Medulla oblongata (tissue), 1 donor: ENCODE measurements at regions not wholly inside any gene's neighbourhood (a gene's known extent, or its start where the extent isn't known, plus 50 kb on each side); places are given as distances from the start of the nearest gene placed in this dataset.

Experiments used
- DNase-seq: peaks from one replicate; pipeline ENCODE4 v3.0.0-alpha.2; 2015; ENCODE audit errors: extremely low spot score

DNA sequence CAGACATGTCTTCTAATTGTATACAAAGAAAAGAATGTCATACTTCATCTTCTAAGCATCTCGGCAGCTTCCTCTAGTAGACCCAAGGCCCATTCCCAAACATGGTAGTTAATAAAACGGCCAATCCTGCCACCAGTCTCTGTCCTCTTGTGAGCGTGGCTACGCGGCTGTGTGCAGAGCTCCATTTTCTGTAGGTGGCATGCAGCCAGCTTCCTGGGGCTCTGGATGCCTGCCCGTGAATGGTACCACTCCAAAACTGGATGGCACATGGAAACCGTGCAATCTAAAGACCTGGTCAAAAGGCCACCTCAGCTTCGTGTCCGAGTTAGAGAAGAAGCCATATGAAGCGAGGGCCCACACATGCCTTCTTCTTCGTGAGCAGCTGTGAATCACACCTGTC is 110.7 kb downstream of the SIPA1L2 start:
- peak; percentile 20 for DNase-seq

DNA sequence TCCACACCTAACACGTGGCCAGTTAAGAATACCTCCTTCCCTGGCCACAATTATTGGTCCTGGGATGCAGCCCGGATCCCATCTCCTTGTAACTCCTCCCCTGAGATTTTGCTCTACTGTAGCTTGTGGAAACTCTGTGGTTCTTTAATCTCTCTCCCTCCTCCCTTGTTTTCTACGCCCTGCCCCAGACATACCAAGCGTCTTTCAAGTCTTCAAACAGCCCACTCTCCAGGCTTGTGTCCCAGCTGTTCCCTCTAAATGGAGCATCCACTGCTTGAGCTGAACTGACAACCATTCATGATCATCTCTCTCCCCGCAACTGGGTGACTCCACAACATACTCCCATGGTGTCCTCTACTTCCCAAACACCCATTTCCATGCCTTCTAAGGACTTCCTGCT is 111.6 kb downstream of the SIPA1L2 start:
- DNase-seq, result no peak

DNA sequence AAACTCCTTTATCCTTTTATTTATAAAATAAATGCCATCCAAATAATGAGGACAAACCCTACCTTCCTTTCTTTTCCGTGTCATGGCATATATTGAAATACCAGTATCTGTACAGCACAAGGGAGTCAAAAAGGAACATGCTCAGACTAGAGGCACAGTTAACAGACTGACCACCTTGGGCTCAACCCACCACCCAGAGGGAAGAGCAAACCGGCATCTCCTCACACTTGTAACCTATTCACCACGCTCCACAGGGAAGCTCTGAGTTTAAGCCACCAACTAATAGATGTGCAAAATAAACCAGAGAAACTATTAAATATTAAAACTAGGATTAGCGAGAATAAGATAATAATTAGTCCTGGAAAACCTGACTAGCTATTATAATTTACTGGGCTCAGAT is 112.7 kb downstream of the SIPA1L2 start:
- no peak for DNase-seq

DNA sequence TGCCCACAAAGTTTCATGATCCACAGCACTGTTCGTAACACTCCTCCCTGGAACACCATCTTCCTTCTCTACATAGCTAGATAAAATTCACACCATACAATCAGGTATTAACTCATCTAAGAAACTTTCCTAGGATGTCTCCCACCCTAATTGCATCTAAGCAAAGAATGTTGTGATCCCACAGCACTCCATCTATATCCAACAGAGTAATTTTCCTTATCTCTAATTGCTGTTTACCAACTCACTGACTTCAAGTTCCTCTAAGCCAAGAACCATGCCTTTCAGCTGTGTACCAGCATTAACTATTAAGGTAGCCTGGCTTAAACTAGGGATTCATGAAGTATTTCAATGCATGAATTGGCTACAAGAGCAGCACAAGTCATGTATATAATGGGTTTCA is 114.2 kb downstream of the SIPA1L2 start:
- no peak for DNase-seq

DNA sequence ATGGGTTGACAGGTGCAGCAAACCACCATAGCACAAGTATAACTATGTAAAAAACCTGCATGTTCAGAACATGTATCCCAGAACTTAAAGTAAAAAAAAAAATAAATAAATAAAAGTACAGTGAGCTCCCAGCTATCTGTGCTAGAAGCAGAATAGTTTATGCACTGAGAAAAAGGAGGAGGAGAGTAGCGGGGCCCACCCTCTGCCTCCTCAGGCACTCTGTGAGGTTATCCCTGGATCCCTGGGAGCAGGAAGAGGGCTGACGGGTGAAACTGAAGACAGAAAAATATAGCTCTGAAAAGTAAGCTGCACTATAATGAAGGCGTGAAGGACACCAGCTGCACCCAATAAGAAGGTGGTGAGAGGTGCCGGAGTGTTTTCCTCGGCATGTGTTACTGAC is 117.2 kb downstream of the SIPA1L2 start:
- no peak for DNase-seq

DNA sequence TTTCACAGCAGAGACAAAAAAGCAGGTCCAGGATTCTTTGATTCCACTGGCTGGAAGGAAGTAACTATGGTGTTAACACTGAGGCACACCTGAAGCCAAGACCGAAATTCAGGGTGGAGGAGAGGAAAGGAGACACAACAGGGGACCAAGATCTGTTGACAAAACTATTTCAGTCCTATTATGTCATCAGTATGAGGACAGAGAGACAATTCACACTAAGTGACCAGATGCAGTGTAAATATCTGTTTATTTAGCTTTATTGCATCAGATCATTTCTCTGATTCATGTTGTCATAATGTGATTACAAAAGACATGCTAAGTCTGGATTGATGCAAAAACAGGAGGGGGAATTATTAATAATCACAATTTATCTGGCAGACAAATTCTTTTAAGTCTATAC is 118.8 kb downstream of the SIPA1L2 start:
- DNase-seq, result no peak

DNA sequence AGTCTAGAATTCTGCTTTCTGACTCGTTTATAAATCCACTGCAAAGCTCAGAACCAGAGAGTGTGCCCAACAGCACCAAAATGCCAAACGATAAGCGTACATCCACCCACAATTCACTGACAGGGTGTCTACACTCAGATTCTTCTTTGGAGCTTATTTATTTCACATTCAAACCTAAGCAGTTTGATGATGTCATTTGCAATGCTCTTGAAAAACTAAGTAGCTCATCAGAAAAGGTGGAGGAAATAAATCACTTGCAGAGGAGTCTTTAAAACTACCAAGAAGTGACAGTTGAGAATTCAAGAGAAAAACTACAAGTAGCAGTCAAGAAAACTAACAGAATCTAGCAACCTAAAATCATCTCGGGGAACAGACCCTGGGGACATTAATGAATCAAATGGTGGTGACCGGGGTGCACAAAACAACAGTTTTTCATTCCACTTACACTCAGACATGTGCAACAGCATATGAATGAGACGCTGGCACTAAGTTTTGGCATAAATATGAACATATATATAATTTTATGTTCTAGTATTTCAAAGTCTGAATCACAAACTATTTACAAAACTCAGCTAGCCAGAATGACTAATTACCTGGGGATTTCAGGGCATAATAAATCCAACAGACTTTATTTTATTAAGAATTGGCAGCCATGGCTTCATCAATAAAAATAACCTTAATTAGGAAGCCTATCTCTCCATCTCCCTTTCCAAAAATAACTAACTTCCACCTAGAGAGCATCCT is 119.4 kb downstream of the SIPA1L2 start:
- DNase-seq, result no peak

DNA sequence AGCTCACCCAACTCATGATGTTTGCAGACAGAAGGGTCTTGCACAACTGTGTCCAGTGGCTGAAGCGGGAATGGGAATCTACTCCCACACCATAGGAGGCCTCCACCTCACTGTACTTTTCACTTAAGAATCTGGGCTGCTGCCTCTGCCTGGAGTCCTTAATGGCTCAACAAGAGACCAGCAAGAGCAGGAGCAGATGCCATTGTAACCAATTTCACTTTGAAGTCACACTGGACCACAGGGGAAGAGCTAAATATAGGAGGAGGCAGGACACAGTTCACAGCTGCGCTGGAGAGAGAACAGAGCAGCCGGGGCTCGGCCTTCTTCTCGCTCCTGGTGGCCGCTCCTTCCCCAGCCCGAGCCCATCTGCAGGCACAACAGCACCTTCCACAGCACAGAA is 120.4 kb downstream of the SIPA1L2 start:
- DNase-seq, result peak; percentile 24

DNA sequence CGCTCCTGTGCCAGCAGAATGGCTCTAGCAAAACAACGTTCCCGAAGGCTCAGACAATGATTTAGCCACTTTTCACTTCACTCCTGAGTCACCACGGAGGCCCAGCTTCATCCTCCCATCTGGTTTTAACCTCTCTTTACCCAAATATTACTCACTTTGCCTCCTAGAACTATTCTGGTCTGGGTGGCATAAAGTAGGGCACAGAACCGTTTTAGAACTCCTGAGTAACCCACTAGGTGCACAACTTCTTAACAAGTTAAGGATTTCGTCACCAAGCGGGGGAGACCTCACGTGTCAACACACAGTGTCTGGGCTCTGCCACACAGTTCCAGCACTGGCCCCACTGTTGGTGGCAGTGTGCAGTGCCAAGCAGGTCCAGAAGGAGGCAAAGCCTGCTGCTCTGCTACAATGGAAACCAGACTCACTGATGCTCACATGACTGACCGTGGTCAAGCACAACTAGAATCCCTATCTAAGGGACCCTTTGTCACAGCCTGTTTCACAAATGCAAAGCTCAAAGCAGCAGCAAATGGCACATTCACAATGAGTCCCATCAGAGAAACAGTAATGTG is 121.7 kb downstream of the SIPA1L2 start:
- peak; percentile 85 for DNase-seq

DNA sequence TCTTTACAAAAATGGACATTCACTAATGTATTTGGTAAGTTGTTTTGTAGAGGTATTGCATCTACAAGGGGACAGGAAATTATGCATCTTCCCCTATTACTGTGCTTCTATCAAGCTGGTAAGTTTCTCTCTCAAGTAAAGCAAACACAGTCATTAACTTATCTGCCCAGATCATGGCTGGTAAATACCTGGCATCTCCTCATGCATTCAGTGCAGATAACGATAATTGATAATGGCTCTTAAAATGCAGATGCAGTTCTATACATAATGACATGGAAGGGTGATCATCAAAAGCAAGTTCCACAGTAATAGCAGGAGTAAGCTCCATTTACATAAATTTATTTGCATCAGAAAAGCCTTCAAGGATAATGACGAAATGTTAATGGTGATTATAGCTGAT is 122.4 kb downstream of the SIPA1L2 start:
- no peak for DNase-seq

DNA sequence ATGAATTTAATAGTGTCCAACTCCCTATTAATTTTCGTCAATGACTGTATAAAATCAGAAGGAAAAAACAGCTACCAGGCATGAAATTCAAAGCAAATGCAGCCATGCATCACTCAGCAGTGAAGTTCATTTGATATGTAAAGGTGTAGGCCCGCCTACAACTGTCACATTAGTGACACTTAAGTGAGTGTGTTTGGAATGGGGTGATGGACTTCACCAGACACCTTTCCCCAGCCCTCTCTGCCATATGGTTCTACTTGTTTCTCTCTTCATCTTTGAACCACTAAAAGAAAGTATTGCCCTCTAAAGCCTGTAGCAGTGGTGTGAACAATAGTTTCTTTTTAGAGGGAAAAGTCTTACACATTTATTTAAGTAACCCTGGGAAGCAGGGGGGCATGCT is 124.0 kb downstream of the SIPA1L2 start:
- no peak for DNase-seq

DNA sequence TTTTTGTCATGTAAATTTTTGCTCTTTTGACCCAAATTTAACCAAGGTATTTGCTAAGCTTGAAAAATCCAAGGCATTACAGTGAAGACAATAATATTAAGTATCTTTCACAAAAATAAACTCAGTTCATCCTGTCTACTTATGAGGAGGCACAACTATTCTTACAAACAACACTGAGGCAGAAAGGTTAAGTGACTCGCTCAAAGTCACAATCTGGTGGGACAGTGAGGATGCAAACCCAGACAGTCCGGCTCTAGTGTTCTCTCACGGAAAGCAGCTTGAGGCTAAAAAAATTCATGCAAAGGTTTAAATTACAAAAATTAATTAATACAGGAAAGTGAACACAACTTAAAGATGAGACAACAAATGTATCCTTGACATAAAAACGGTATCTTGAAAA is 125.3 kb downstream of the SIPA1L2 start:
- DNase-seq, result no peak

DNA sequence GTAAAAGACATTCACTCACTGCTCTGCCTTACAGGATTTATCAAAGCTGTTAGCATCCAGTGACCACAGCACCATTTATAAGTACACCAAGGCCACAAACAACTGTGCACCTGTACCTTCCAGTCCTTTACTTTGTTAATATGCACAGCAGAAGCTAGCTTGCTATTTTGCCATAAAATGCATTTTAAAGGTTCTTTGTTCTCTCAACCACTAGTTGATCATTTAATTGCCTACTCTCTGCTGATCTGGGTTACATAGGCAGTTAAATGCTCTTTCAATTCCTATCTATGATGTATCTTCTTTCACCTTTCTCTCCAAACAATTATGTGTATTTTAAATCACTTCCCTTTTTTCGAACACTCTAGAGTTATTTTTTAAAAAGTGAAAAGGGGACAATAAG is 126.4 kb downstream of the SIPA1L2 start:
- no peak for DNase-seq

DNA sequence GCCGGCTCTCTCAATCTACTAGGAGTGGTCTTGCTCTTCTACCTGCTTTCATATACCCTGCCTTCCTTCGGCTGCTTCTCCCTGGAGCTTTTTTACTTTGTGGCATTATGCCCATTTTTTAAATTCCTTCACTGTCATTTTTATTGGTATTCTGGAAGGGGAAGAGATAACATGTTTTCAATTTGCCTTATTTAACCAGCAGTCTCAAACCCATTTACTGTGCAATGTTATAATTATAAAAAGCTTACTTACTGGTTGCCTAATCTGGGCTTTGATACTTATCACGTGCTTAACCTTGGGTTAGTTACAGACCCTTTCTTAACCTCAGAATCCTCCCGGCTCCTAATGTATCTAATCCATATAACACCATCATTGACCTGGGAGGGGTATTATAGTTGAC is 128.1 kb downstream of the SIPA1L2 start:
- no peak for DNase-seq

DNA sequence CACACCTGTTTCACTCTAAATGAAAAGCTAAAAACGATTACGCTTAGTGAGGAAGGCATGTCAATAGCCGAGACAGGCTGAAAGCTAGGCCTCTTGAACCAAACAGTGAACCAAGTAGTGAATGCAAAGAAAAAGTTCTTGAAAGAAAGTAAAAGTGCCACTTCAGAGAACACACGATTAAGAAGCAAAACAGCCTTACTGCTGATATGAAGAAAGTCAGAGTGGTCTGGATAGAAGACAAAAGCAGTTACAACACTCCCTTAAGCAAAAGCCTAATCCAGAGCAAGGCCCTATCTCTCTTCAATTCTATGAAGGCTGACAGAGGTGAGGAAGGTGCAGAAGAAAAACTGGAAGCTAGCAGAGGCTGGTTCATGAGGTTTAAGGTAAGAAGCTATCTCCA is 130.7 kb downstream of the SIPA1L2 start:
- DNase-seq, result no peak

DNA sequence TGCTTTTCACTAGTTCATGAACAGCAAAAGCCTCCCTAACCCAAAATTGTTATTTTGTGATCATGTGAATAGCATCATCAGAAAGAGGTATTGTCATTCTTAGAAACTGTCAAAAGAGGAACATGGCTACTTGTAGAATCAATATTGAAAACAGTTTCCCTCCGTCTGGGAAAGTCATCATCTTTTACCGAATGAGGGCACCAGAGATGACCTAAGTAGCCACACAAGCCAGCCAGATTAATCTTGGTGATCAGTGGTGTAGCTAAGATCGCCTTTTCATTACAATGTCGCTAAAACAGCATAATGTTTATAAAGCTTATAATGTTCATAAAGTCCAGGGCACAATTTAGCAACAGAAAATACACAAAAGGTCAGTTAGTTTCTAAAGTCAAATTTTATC is 136.1 kb downstream of the SIPA1L2 start:
- peak; percentile 32 for DNase-seq

DNA sequence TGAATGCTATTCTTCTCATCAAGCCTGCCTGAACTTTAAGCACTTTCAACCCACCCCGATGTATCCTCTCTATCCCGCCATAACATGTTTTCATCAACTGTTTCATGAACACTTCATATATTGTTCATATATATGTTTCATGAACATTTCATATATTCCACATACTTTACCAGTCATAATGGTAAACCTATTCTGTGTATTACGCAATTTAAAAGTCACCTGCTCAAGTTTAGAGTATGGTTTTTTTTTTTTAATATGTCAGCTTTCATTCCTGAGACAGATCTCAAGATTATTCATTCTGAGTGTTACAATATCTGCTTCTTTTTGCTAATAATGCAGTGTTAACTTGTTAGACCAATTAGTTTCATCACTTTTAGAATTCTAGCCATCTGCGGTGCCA is 140.7 kb downstream of the SIPA1L2 start:
- no peak for DNase-seq

DNA sequence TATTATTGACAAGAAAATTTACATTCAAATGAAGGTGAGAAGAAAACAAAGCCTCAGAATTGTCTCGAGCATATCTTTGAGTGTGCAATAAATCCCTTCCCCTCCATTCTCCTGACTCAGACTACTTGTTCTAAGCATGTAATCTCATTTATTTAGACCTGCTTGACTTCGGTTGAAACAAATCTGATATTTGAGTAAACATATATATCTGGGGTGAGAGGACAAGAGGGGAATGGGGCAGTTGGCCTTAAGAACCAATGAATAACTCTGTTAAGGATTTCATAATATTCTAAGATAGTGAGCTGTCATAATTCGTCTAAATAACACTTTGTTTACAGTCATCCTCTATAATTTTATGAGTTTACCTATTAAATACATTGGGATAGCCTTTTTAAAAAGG is 142.7 kb downstream of the SIPA1L2 start:
- no peak for DNase-seq

DNA sequence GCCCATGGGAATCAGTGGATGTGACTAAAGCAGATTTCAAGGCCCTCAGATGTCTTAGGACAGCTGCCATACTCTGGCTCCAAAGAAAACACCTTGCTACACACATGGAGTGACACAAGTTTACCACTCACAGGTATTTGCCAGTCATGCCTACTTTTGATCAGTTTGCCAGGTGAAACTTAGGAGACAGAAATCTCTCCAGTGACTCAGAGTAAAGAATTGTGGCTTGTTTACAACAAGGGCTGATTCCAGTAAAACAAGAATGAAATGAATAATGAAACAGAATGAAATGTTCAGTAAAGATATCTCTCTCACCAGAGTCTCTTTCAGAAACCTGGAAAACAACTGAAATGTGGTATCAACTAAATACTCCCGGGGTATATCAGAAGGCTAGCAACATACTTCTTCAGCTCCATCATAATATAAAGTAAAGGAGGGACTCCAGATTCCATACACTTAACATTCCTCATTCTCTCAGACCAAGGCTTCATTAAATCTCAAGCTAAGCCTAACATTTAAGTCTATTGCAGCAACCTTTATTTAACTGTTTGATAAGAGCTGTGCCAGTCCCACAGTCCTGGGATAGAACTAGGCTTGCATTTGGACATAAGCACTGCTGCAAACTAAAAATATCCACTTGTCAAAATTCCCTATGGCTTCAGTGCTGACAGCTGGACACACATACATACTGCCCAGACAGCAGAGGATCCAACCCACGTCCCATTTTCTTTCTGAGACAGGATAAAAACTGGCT is 143.3 kb downstream of the SIPA1L2 start:
- no peak for DNase-seq

DNA sequence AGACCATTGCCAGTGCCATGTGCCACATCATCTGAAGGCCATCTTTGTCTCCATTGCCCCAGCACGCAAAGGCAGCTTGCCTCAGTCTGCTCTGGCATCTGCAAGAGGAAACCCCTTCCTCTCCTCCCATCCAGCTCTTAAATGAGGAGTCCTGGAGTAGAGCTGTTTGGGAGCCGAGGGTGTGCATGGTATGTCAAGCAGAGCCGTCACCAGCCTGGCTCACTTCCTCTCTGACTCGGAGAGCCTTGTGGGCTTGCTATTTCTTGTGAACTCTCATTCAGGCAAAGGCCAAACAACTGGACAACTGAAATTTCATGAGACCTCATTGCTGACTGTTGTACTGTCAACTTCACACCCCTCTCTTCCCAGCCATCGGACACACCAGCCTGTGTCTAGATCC is 143.9 kb downstream of the SIPA1L2 start:
- DNase-seq, result no peak

DNA sequence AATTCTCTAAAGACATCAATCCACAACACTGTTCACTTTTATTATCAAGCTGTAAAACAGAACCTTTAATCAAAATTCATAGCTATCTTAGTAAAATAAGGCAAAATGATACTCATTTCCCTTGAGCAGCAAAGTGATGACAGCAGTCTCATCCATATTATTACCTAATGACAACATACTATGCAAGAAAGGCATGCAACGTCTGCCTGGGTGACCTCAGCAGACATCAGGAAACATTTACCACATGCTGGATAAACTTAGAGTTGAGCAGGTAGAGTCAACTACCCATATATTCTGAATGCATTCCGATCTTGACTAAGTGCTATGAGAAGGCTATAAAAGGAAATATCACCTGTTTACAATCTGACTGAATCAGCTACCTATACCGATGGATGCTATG is 145.1 kb downstream of the SIPA1L2 start:
- no peak for DNase-seq

DNA sequence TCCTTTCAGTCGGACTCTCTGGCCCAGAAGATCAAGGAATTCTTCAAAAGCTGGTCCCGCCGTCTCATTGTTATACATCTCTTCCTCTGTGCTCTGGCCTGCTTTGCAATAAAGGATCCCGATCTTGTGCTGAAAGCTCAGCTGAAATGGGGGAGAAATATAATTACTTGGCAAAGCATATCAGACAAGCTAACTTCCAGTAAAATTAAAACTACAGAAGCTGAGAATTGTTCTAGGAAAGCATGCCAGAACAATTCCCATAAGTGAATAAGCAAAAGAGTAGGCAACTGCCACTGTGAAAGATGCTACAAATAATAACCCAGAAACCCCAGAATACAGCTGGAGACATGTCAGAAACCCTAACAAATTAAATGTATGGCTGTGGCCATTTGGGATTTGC is 146.1 kb downstream of the SIPA1L2 start:
- DNase-seq, result no peak

DNA sequence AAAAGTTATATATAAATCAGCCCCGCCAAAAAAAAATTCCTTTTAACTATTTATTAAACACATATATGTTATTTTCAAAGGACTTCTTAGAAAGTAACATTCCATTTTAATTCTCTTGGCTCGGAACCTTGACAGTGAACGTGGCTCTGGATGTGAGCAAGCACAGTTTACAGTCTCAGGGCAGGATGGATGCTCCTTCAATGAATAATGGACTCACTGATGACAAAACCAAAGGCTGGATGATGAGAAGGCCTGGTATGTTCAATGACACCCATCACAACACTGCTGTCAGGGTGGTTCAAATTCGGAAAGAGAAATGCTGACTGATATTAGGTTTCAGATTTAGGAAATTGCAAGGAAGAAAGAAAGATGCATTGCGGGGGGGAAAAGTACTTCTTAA is 148.8 kb downstream of the SIPA1L2 start:
- DNase-seq, result no peak
